ENCODE measurements at regions not wholly inside any gene's neighbourhood (a gene's known extent, or its start where the extent isn't known, plus 50 kb on each side); places are given as distances from the start of the nearest gene placed in this dataset.
A peak's percentile ranks its signal among the peaks of the same experiment; 100 is the strongest.

DNA sequence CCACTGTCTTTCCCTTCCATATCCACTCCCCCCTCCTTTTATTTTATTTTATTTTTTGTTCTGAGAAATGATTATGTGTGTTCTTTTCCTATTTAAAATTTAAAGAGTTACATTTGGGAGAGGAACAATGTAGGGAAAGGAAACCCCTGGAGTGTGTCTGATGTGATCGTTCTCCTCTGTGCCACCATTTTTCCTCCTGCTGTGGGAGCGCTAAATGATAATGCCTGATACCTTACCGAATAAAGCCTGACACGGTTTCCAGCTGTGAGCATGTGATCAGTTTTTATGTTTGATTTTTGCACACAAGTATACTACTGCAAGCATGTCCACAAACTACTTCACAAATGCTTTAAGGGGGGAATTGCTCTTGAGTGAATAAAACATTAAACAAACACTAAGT is 317.8 kb upstream of the FANCL start:
- TF ChIP-seq POLR2AphosphoS5 (IDR thresholded peaks at IDR 0.05) = no peak
- TF ChIP-seq, protein P1, sequence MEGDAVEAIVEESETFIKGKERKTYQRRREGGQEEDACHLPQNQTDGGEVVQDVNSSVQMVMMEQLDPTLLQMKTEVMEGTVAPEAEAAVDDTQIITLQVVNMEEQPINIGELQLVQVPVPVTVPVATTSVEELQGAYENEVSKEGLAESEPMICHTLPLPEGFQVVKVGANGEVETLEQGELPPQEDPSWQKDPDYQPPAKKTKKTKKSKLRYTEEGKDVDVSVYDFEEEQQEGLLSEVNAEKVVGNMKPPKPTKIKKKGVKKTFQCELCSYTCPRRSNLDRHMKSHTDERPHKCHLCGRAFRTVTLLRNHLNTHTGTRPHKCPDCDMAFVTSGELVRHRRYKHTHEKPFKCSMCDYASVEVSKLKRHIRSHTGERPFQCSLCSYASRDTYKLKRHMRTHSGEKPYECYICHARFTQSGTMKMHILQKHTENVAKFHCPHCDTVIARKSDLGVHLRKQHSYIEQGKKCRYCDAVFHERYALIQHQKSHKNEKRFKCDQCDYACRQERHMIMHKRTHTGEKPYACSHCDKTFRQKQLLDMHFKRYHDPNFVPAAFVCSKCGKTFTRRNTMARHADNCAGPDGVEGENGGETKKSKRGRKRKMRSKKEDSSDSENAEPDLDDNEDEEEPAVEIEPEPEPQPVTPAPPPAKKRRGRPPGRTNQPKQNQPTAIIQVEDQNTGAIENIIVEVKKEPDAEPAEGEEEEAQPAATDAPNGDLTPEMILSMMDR (IDR thresholded peaks at IDR 0.05) = no peak
- no peak for TF ChIP-seq EP300 (IDR thresholded peaks at IDR 0.05; ENCODE audit: low read depth)
- no peak for TF ChIP-seq POLR2A (IDR thresholded peaks at IDR 0.05)
- Histone ChIP-seq H3K4me3 (no peak overlapping the region), H3K9me3 (no peaks in the 10 kb centered on the region), H3K4me1 (no peaks in the 10 kb centered on the region), H3K36me3 (no peaks in the 10 kb centered on the region), H3K27ac (no peak overlapping the region), H3K27me3 (no peaks in the 10 kb centered on the region)
- in situ Hi-C loops (cut with MboI; ENCODE audit: low pct_ligation_motif_present in 1 of 4, low pct_unique_long_range_greater_than_20kb in 1 of 4, low sequenced_read_pairs in 3 of 4) = no loop called here
- WGBS, 2 donors (ENCODE audit: low coverage in 1 of 2) = 81 to 88% methylated on average over 4 of the region's 4 CpGs
- intact Hi-C loops (cut with DNase I; ENCODE audit: low total_unique reads) = no loop called here
- no peak for DNase-seq

DNA sequence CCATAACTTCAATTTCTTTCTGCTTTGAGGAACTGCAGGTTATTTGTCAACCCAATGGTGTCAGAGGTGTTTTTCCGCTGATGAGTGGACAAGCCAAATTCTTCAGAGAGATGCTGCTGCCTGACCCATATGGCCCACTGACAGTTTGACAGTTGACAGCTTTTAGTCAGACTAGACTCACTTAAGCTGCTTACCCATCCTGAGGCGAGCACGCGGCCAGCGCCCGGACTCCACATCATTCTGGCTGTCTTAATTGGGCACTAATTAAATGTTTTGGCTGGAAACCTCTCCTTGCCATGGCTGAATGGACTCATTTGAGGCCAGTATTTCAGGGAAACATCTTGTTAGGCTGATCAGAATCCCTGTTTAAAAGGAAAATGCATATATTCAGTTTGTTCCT is 316.1 kb upstream of the FANCL start:
- no peaks in the 10 kb centered on the region for H3K9me3 ChIP-seq

DNA sequence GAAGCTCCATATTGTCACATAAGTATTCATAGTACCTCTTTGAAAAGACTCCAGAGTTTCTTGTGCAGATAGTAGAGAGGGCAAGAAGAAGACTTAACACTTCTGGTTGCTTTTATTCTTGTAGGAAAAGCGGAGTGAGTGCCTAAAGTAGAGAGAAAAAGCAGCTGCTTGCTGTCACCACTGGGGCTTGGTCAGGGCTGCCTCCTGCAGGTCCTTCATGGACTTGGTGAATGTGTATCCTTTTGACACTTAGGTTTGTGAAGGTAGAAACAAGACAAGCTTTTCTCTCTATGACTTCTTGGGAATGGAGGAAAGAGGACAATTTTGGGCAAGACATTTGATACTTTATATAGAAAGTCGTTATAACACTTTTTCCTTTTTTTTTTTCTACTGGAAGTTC is 312.8 kb upstream of the FANCL start:
- intact Hi-C loops (cut with DNase I; ENCODE audit: low total_unique reads) = no loop called here
- Histone ChIP-seq H3K9me3 (no peaks in the 10 kb centered on the region), H3K4me3 (no peak overlapping the region), H3K27ac (no peak overlapping the region), H3K36me3 (no peaks in the 10 kb centered on the region), H3K27me3 (no peaks in the 10 kb centered on the region), H3K4me1 (no peaks in the 10 kb centered on the region)
- 49 to 61% methylated on average over 2 of the region's 2 CpGs for WGBS, 2 donors (ENCODE audit: low coverage in 1 of 2)
- in situ Hi-C loops (cut with MboI; ENCODE audit: low pct_ligation_motif_present in 1 of 4, low pct_unique_long_range_greater_than_20kb in 1 of 4, low sequenced_read_pairs in 3 of 4) = no loop called here
- TF ChIP-seq, protein P1 (IDR thresholded peaks at IDR 0.05) = peak in 1 of 5 experiments; percentile 10
- TF ChIP-seq POLR2AphosphoS5 (IDR thresholded peaks at IDR 0.05) (no peak), EP300 (IDR thresholded peaks at IDR 0.05; ENCODE audit: low read depth) (no peak)
- DNase-seq = no peak

More for the DNA sequence above, 316.1 kb upstream of the FANCL start:
- H3K27ac ChIP-seq = no peak overlapping the region
- H3K27me3 ChIP-seq = no peaks in the 10 kb centered on the region
- WGBS, 2 donors (ENCODE audit: low coverage in 1 of 2) = 88 to 94% methylated on average over 1 to 6 of the region's 6 CpGs
- H3K4me1 ChIP-seq = no peaks in the 10 kb centered on the region
- in situ Hi-C loops (cut with MboI; ENCODE audit: low pct_ligation_motif_present in 1 of 4, low pct_unique_long_range_greater_than_20kb in 1 of 4, low sequenced_read_pairs in 3 of 4) = no loop called here
- H3K4me3 ChIP-seq = no peak overlapping the region
- intact Hi-C loops (cut with DNase I; ENCODE audit: low total_unique reads) = no loop called here
- DNase-seq = no peak
- TF ChIP-seq EP300 (IDR thresholded peaks at IDR 0.05; ENCODE audit: low read depth) = no peak
- TF ChIP-seq, protein P1 (IDR thresholded peaks at IDR 0.05) = no peak
- no peaks in the 10 kb centered on the region for H3K36me3 ChIP-seq

DNA sequence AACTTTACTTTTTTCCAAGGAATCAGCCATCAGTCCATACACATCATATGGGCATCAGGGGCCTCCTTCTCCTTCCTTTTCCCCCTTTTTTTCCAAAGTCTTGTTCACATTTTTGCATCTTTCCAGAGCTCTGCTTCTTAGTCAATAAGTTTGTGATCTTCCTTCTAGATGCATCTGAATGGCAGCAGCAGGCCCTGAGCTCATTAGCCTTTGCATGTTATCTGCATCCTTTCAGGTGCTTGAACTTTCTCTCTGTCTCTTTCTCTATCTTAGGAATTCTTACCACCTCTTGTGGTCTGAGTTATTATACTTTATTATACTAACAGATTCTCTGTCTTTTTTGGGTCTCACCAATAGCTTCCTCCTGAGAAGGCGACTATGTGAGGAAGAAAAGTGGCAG is 312.4 kb upstream of the FANCL start:
- intact Hi-C loops (cut with DNase I; ENCODE audit: low total_unique reads) (no loop called here), in situ Hi-C loops (cut with MboI; ENCODE audit: low pct_ligation_motif_present in 1 of 4, low pct_unique_long_range_greater_than_20kb in 1 of 4, low sequenced_read_pairs in 3 of 4) (no loop called here)
- Histone ChIP-seq H3K4me1 (no peaks in the 10 kb centered on the region), H3K9me3 (no peaks in the 10 kb centered on the region), H3K36me3 (no peaks in the 10 kb centered on the region), H3K27ac (no peak overlapping the region), H3K4me3 (no peak overlapping the region), H3K27me3 (no peaks in the 10 kb centered on the region)
- WGBS, 2 donors (ENCODE audit: low coverage in 1 of 2) = 80 to 88% methylated on average over 1 of the region's 1 CpG
- no peak for TF ChIP-seq POLR2AphosphoS5 (IDR thresholded peaks at IDR 0.05)
- TF ChIP-seq, protein P1 (IDR thresholded peaks at IDR 0.05) = no peak
- TF ChIP-seq POLR2A (IDR thresholded peaks at IDR 0.05) = no peak
- TF ChIP-seq EP300 (IDR thresholded peaks at IDR 0.05; ENCODE audit: low read depth) = no peak
- DNase-seq = no peak

Measured in transverse colon (tissue), 4 donors.